ENCODE measurements at regions not wholly inside any gene's neighbourhood (a gene's known extent, or its start where the extent isn't known, plus 50 kb on each side); places are given as distances from the start of the nearest gene placed in this dataset.

- TF ChIP-seq CTCF (IDR thresholded peaks at IDR 0.05): no peak
- TF ChIP-seq POLR2A (IDR thresholded peaks at IDR 0.05): no peak
These were observed 98.5 kb upstream of the RAB6C start for GRCh38 chr2:129880971-129881370.

All from testis (tissue), 2 donors.